D721Med (cell line): ENCODE measurements at regions not wholly inside any gene's neighbourhood (a gene's known extent, or its start where the extent isn't known, plus 50 kb on each side); places are given as distances from the start of the nearest gene placed in this dataset.

Experiments
- DNase-seq: peaks from one replicate; pipeline ENCODE4 v3.0.0; 2011; ENCODE audit warnings: low spot score; ENCODE audit not compliant: insufficient read length
- FAIRE-seq: peaks from 2 replicates; lab custom pipeline; 2011; peaks lifted over from hg19 to GRCh38; lab: Jason Lieb, UNC
- TF ChIP-seq, protein P1 (sequence below): IDR thresholded peaks from 2 replicates; pipeline ENCODE4 v1.5.1; 2012; ENCODE audit warnings: mild to moderate bottlenecking, control low read depth; ENCODE audit not compliant: insufficient read depth; ENCODE audit errors: missing control alignments

DNA sequence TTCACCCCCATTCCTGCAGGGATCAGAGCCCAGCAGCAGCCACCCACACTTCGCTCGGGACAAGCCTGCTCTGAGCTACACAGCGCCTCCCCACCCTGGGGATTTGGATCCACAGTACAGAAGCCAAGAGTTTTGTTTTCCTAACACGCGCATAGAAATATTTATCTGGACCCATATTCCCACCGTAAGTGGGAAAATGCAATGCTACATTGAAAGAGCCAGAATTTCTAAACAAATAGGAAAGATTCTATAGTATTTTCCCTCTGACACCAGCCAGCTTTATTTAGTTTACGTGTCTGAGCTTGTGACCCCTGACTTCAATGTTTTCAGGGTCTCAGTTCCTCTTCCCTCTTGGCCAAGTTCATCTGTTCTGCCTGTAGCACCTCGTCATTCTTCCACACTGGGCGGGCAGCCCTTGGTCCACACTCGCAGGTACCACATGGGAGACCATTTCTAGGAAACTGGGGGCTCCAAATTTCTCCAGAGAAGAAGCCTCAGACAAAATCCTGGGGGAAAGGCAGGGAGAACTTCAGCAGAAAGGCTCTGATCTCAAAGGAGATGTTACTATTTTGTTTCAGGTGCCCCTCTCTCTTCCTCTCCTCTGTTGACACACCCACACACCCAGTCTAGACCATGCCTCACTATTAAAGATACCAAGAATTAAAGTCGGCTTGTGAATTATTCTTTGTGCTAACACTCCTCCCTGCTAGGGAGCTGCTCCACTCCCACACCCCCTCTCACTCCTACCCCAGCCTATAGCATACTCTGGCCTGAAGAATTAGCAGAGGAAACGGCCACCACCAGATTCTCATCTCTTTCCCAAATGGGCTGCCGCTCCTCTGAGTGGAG is 116.0 kb upstream of the PCGF5 start:
- FAIRE-seq (no peak), DNase-seq (no peak)
- TF ChIP-seq, protein P1, sequence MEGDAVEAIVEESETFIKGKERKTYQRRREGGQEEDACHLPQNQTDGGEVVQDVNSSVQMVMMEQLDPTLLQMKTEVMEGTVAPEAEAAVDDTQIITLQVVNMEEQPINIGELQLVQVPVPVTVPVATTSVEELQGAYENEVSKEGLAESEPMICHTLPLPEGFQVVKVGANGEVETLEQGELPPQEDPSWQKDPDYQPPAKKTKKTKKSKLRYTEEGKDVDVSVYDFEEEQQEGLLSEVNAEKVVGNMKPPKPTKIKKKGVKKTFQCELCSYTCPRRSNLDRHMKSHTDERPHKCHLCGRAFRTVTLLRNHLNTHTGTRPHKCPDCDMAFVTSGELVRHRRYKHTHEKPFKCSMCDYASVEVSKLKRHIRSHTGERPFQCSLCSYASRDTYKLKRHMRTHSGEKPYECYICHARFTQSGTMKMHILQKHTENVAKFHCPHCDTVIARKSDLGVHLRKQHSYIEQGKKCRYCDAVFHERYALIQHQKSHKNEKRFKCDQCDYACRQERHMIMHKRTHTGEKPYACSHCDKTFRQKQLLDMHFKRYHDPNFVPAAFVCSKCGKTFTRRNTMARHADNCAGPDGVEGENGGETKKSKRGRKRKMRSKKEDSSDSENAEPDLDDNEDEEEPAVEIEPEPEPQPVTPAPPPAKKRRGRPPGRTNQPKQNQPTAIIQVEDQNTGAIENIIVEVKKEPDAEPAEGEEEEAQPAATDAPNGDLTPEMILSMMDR = no peak

DNA sequence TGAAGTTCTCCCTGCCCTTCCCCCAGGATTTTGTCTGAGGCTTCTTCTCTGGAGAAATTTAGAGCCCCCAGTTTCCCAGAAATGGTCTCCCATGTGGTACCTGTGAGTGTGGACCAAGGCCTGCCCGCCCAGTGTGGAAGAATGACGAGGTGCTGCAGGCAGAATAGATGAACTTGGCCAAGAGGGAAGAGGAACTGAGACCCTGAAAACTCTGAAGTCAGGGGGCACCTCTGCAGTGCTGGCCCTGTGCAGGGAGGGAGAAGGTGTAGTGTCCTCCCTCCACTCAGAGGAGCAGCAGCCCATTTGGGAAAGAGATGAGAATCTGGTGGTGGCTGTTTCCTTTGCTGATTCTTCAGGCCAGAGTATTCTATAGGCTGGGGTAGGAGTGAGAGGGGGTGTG is 115.2 kb upstream of the PCGF5 start:
- TF ChIP-seq, protein P1 = no peak
- FAIRE-seq (no peak), DNase-seq (no peak)

DNA sequence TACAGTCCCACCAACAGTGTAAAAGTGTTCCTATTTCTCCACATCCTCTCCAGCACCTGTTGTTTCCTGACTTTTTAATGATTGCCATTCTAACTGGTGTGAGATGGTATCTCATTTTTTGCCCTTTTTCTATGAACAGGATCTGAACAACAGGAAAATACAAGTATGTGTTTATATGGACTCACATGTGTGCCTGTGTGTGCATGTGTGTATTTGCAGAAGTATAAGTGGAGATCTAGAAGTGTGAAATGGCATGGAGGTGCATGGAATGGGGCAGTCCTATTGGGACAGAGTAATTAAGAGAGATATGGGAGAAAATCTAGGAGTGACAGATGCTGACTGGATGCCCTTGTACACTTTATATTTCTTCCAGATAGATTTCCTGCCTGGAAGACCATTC is 111.6 kb upstream of the PCGF5 start:
- TF ChIP-seq, protein P1 = no peak
- no peak for DNase-seq

DNA sequence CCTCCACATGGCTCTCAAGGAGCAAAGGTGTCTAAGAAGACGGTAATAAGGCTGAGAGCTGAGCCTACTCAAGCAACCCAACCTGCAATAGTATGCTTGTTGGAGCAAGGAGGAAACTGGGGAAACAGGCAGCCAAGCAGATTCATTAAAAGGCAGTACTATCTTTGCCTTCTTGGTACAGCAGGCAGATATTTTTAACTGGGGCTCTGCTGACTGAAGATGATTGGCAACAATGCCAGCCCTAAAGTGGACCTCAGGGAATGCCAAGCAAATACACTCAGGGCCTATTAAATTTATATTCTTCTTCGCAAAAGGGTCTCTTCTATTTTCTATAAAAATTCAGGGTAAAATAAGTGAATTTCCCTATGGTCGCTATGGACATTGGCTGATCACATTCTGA is 109.4 kb upstream of the PCGF5 start:
- TF ChIP-seq, protein P1 = no peak
- DNase-seq (no peak), FAIRE-seq (no peak)

More for the DNA sequence above, 111.6 kb upstream of the PCGF5 start:
- no peak for FAIRE-seq

DNA sequence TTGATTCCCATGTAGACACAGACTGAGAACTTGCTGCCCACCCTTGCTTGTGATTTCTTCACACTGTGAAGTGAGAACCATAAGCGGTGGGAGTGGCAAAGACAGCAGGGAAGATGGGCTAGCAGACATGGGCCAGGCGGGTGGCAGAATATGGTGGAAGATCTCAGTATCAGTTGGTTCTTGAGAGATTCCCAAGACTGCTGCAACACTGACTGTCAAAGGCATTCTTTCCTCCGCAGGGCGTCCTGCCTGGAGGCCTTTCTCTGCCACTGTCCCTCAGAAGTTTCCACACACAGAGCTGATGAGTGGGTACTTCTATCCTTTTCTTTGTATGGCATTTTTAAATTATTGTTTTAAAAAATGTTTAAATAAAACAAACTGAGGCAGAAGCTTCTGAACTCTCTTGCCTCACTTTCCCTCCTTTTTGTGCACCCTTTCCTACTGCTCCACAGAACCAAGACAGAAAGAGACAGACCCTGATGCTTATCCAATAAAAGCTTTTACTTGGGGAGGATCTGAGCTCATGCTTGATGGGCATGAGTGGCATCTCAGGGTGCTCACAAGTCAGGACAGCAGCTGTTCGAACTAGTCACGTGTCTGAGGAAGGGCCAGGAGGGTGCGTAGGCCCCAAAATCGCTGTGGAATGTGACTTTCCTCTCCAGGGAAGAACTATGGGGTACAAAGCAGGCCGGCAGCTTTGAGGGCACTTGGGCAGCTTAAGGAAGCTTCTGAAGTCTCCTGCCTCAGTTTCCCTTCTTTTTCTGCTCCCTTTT is 104.7 kb upstream of the PCGF5 start:
- TF ChIP-seq, protein P1 = no peak
- DNase-seq (no peak), FAIRE-seq (no peak)

DNA sequence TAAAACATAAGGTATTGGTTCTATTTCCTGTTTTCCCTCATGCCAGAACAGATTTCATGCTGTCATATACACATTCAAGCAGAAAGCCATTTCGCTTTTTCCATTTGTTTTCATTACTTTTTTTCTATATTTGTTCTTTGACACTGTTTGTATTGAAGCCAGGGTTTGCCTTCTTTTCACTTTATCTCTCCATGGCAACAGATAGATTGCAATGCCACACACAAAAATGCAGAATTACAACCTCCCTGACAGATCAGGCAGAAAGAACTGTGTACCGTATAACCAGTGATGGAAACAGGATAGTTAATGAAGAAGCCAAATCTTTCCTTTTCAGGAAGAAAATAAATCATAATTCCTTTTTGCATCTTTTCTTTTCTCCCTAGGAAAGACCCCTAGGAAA is 103.0 kb upstream of the PCGF5 start:
- TF ChIP-seq, protein P1 = no peak
- DNase-seq (no peak), FAIRE-seq (no peak)
